Daoy (cell line): ENCODE measurements at regions not wholly inside any gene's neighbourhood (a gene's known extent, or its start where the extent isn't known, plus 50 kb on each side); places are given as distances from the start of the nearest gene placed in this dataset.

Source experiments
- DNase-seq: peaks from one replicate; pipeline ENCODE4 v3.0.0-alpha.2; 2015; ENCODE audit warnings: low read depth

DNA sequence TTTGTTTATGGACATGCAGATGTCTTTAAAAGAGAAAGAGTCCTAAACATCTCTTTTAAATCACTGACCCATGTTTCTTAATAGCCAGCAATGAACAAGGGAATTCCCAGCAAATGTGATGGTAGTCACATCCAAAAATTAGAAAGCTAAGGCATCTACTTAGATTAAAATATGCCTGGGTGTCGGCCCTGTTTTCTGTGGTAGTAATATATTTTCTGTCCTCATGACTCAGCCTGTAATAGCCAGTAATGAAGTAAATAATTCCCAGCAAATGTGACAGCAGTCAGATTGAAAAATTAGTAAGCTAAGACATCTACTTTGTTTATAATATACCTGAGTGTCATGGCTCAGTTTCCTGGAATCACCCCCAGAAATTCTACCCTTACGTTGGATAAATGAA is 60.6 kb upstream of the MYRIP start:
- DNase-seq: no peak

GRCh38 chr3:39750712-39751111 is 58.7 kb upstream of the MYRIP start:
- DNase-seq: no peak

- DNase-seq: no peak
Observed at GRCh38 chr3:39751286-39751685, 58.1 kb upstream of the MYRIP start.

GRCh38 chr3:39752019-39752637 is 57.3 kb upstream of the MYRIP start:
- no peak for DNase-seq

GRCh38 chr3:39752751-39753150 is 56.7 kb upstream of the MYRIP start:
- no peak for DNase-seq

DNA sequence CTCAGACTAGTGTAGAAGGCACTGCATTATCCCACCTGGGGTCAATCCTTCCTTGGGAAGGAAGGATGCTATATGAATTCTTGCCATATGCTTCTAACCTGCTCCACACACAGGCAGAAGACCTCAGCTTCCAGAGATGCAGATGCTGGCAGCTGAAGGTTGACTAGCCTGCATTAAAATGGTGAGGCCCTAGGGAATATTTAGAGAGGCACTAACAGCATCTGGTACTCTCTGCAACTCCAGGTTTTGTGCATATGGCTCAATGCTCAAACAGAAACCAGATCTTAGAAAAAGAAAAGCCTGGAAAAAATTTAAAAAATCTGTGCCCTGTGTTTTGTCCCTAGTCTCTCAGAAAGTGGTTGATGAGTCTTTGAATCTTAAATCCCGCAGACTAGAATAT is 56.0 kb upstream of the MYRIP start:
- DNase-seq: no peak

DNA sequence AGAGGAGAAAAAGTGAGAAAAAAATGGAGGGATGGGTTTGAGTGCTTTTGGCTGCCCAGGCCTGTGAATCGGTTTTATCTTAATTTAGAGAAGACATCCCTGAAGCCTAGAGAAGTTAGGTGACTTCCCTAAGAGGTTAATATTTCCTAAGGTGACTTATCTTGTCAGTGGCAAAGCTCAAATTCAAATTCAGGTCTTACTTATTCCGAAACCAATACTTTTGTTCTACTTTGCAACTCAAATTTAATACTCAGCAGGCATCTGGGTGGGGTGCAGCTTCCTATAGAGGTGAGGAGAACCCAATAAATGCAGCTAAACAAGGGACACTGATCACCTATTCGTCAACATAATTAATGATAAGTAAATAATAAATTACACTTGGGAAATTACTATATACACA is 54.9 kb upstream of the MYRIP start:
- no peak for DNase-seq

GRCh38 chr3:39755100-39755499 is 54.3 kb upstream of the MYRIP start:
- DNase-seq: no peak

- DNase-seq: no peak
Observed at GRCh38 chr3:39757307-39757706, 52.1 kb upstream of the MYRIP start.
